DMS53 treated with DMSO at 0.1 percent for 48 hours (cell line): ENCODE measurements at regions not wholly inside any gene's neighbourhood (a gene's known extent, or its start where the extent isn't known, plus 50 kb on each side); places are given as distances from the start of the nearest gene placed in this dataset.

Experiments used
- DNase-seq: peaks from one replicate; lab custom pipeline; 2025; ENCODE audit not compliant: unreplicated experiment; lab: John Stamatoyannopoulos, UW

DNA sequence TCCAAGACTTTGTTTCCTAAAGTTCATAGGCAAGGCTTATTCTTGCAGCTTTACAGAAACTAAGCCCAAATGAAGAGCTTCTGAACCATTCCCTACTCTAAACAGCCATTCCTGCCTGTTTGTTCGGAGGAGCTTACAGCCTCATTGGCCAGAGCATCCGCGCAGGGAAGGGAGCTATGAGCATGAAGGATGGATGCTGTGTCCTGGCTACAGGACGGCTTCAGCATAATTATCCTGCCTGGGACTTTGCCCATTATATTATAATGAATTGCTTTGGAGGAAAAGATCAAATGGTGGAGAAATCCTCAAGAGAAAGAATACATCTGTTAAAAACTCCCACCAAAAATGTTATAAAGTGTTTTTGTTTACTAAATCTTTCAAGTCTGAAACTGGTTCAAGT is 378.2 kb upstream of the BTBD3 start:
- DNase-seq: no peak

DNA sequence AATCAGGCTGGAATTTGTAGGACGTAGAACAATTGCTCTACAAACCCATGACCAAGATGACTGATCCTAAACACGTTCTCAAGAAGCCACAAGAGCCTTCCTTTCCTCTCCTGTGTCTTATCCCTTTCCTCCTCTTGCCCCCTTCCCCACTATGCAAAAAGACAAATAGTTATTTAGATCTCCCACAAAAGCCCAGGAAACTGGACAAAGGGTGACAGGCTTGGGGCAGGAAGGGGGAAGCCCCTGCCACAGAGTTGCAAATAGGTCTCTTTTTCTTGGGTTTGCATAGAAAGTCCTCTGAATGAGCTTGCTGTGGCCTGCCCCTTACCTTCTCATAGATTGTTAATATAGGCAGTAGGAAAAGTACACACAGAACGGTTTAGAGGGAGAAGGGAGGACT is 377.1 kb upstream of the BTBD3 start:
- DNase-seq: no peak

DNA sequence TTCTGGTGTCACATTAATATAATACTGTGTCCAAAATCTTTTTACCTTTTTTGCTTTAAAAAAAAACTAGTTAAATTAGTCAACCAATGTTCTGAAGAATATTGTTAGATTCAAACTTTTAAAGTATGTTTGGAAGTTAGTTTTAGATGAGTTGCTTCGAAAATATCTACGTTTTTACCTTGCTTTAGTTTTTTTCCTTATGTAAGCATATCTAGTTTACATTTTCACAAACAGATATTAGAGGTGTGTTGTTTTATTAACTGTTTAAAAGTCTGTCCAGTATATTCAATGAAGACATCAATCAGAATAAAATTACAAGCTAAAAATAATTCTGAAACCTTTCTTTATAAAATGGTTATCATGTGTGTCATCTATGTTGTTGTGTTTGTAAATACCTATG is 375.0 kb upstream of the BTBD3 start:
- no peak for DNase-seq

DNA sequence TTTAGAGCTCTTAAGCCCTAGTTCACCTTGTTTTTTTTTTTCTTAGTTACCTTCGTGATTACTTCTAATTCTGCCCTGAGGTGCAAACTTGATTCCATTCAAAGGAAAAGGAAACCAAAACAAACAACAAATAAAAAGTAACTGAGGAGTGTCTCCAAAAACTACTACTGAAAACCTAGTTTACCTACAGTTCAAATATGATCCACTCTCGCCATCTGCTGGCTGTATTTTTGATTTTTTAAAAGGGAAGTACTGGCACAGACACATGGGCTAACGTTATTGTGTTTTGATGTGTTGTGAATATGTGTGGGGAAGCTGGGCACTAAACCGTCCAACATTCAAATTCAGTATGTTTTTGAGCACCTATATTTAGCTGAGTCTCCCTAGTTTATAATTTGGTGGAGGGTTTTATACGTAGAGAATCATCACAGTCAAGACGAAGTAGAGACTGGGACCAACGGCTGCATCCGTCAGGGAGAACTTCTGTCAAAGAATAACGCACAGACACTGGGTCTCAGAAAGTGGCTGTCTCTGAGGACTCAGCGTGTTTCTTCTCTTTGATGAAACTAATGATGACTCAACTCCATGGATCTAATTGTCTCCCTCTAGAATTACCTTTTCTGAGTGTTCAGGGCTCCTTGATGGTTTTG is 373.5 kb upstream of the BTBD3 start:
- peak; percentile 41 for DNase-seq

DNA sequence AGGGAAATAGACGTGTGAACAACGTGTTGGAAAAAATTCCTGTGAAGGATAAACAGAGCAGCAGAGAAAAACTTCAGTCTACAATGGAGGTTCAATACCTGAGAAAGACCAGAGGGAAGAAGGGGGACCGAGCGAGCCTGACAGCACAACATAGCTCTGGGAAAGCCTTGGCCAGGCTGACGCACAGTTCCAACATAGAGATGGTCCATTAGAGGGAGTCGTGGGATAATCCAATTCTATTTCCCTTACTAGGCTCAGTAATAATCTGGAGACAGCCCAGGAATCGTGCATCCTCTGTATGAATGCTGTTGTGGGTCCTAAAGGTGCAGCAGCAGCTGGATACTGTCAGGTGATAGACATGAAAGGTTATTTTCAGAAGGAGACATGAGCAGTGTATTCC is 370.8 kb upstream of the BTBD3 start:
- no peak for DNase-seq

DNA sequence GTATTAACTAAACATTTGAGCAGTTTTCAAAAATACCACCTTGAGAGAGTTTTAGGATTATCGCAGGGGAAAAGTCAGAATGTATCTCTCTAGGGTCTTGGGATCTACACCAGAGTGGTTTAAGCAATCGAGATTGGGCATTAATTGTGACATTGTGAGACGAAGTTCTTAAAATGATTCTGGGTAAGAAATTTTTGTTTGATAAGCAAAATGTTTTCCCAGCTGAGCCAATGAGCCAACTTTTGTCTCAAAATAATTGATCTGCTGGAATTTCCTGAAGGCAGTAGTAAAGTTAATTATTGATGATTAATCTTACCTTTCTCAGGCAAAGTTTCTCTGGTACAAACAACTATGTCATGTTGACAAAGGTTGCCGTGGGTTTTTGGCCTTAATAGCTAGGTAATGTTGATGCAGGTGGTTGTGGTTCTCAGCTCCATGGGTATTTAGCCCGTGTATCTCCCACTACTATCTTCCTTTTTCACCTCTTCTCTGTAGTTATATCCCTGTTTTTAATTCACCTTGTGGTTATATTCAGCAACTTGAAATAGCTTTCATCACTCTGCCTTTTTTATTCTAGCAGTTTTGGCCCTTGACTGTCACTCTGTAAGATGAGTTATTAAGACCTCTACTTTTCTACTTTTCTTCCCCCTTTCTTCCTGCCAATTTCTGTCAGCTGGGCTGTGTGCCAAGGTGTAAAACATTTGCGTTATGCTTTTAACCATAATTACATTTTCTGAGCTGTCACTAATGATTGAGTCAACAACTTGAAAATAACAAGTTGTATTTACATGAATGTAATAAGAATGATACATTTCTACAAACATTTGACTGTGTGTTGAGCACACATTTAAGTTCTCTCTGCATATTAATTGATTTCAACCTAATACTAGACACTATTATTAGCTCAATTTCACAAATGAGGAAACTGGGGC is 368.3 kb upstream of the BTBD3 start:
- DNase-seq: no peak

DNA sequence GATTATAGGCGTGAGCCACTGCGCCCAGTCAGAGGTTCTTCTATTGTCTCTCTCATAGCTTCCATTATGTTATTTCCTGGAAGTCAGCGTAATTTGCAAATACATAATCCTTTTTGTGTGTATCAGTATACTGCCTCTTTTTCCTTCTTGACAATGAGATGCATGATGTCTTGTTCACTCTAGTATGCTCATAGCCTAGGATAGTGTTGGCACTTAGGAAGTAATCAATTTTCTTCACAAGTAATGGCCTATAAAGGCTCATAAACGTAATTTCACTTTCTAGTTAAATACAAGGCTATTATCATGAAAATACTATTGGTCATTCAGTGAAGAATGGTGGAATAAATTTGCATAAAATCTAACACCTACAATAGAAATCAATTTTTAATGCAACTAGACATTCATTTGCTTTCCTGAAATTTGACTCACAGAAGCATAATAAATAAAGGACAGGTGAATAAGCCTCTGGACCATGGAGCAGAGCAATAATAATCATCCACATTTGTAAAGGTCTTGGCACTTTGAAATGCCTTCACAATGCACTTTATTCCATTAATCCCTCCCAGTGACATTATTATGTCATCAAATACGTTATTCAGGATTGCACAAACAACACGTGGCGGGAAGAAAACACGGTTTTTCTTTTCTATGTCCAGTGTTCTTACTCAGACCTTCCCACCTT is 366.9 kb upstream of the BTBD3 start:
- no peak for DNase-seq

DNA sequence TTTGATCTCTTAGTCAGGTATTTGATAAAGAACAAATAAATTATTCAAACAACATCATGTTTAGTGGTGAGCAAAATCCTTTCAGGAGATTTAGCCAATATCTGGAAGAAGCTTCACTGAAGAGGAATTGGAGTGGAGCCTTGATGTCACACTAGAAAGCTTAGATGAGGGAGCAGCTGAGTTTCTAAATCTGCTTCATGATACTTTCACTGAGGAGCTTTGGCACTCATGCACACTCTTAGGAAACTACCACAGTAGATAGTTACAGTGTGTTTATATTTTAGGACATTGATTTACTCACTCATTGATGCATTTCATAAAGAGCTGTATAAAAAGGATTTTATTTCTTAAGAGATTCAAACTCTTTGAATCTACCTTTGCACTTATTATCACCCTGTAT is 366.2 kb upstream of the BTBD3 start:
- no peak for DNase-seq

DNA sequence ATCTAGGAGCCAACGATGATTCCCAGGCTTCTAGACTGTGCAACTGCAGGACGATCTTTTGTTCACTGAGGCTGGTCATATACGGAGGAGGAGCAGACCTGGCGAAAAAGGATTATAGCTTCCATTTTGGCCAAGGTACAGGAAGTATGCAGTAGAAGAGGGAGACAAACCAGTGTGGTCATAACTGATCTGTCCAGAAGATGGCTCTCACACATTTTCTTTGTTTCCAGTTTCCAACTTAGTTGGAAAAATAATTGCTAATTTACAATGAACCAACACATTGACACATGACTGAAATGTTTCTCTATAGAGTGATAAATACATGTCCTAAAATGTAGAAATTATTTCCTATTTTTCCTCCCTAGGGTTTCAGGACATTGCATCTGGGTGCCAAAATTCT is 364.1 kb upstream of the BTBD3 start:
- DNase-seq: peak; percentile 22

DNA sequence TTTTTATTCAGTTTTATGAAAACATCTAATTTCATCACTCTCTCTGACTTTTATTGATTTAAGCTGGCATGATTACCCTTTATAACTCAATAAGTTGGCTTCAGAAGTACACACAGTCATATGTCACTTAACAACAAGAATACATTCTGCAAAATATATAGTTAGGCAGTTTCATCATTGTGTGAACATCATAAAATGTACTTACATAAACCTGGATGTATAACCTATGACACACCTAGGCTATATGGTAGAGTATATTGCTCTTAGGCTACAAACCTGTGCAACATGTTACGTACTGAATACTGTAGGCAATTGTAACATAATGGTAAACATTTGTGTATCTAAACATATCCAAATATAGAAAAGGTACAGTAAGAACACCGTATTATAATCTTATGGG is 362.2 kb upstream of the BTBD3 start:
- DNase-seq: no peak

DNA sequence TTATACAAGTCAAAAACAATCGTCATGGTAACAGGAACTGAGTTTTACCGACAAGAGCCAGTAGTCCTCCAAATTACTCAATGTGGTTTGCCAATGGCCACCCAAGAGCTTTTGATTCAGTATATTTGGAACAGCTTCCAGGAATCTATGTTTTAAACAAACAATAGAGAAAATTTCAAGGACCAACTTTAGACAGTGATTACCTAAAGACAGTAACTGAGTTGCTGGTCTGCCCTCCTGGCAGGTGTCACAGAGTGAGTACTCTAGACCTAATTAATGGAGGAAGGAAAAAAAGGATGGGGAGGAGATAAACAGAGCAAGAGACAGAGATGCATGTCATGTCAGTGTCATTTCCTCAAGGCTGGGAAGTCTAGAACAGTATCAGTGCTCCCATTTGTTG is 361.3 kb upstream of the BTBD3 start:
- no peak for DNase-seq

DNA sequence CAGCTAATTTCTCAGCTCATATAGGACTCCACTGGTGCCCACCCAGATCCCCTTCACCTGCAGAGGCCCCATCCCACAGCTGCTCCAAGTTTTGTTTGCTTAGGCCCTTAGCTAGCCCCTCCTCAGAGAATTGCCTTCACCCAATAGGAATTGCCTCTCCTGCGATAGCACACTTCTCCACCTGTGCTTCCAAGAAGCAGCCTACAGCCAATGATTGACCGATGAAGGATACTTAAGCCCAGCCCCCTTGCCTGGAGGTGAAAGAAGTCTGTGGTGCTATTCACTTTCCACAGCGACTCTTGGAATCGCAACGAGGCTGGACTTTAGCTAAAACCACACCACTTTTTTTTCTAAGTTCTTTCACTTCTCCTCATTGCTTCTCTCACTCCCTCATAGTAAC is 353.2 kb upstream of the BTBD3 start:
- no peak for DNase-seq

DNA sequence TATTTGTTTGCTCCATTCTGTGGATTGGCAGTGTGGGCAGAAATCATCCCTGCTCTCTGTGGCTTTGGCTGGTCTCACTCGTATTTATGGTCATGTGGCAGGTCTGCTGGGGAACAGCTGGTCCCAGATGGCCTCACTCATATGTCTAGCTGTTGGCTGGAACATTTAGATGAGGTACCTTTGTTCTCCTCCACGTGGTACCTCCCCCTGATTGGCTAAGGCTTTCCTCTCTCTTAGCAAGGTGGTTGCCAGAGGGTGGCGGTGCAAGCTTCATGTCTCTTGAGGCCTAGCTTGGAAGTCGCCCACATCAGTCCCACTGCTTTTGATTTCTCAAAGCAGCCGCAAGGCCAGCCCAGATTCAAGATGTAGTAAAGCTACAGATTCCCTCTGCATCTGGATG is 348.5 kb upstream of the BTBD3 start:
- DNase-seq: no peak

DNA sequence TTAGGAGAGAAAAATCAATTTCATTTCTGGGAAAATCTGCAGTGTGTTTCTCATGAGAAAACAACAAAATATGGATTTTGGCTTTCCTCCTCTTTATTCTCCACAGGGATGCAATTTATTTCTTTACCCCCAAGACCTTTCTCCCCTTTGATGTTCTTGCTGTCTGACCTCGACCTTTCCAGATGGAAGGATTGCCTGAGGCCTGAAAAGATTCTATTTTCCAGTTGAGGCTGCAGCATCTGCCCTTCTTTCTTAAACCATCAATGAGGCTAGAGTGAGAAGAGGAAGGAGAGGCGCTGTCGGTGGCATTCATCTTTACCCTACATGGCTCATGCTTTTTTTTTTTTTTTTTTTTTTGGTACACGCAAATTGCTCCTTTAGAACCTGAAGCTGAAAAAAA is 344.2 kb upstream of the BTBD3 start:
- DNase-seq: no peak

DNA sequence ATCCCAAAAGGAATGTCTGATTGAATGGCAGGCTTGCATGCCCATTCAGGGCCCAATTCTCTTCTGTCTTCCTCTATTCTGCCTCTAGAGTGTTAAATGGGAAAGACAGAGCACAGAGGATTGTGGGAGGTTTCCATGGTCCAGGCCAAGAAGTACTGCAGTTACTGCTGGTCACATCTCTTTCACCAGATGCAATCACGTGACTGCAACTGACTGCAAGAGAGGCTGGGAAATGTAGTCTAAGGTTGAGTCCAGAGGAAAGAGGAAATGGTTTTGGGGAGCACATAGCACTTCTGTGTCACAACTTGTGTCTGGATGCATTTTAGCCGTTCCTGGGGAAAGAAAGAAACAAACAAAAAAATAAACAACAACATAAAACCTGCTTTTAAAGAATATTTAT is 336.4 kb upstream of the BTBD3 start:
- no peak for DNase-seq

DNA sequence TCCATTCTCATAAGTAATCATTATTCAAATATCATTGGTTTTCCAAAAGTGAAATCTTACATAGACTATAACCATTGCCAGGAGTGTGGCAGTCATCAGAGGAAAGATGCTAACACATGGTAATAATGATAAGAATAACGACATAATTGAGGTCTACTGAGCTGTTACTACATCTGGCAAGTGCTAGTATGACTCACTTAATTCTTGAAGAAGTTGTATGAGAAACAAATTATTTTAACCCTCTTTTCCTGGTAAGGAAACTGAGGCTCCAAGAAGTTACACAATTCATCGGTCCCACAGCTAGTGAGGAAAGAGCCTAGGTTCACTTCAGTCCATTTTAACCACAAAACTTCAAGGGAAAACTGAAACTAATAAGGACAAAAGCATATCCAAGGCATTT is 335.6 kb upstream of the BTBD3 start:
- DNase-seq: no peak

DNA sequence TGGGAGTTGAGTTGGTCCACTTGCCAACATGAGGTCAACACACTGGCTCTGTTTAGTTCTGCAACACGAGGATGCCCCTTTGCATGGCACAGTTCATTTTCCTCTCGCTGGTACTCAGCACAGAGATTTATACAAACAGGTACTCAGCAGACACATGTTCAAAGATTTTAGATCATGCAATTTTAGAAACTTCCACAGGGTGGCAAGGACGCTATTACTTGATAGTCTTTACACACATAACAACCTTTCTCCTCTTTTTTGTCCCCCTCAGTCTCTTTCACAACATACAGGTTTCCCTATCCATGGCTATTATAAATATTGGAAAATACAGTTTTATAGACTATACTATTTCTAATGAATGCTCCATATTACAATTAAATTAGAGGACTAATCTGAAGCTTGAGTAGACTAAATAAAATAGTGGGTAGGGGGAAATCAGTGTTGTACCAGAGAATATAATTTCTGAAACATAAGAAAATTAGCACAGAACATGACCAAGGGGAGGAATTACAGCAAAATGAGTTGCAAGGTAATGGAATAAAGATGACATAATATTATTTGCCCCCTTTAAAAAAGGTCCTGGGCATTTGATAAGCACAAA is 331.8 kb upstream of the BTBD3 start:
- peak; percentile 30 for DNase-seq

DNA sequence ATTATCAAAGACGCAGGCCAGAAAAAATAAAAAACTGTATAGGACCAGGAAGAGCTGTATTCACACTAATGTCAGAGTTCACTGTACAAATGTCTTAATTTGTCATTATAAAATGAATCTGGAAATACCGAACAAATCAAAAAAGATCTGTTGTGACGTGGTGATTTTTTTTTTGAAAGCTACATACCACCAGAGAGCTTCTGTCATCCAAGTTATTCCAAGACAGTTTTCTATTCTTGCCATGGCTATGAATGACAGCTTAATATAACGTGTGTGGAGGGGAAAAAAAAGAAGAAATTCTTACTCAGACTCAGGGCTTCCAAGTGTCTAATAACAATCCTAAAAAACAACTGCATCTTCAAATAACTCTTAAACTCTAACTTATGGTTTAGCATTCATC is 328.8 kb upstream of the BTBD3 start:
- DNase-seq: no peak

DNA sequence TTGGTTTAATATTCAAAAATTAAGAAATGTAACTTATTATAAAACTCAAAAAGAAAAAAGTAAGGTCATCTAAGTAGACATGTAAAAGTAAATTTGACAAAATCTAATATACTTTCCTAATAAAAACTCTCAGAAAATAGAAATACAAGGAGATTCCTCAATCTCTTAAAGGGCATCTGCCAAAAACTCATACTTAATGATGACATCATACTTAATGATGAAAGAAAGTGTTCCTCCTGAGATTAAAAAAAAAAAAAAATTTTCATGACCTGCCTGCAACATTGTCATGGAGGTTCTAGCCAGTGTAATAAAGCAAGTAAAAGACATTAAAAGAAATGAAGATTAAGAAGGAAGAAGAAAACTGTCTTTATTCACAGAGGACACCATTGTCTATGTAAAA is 325.7 kb upstream of the BTBD3 start:
- no peak for DNase-seq

DNA sequence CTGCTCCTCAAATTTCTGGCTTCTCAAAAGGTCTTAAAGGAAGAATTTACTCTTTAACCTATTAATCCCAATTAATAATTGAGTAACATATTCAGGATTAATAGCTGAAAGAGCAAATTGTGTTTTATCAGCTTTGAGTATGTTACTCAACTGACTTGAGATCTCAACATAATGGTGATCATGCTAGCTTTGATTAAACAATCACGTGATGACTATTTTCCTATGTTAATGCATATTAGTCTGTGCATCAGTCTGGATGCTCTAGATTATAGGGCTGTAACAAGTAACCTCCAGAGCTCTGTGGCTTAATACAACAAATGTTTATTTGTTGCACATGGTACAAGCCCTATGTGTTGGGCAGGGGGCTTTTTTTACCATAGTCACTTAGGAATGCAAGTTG is 313.4 kb upstream of the BTBD3 start:
- DNase-seq: no peak

DNA sequence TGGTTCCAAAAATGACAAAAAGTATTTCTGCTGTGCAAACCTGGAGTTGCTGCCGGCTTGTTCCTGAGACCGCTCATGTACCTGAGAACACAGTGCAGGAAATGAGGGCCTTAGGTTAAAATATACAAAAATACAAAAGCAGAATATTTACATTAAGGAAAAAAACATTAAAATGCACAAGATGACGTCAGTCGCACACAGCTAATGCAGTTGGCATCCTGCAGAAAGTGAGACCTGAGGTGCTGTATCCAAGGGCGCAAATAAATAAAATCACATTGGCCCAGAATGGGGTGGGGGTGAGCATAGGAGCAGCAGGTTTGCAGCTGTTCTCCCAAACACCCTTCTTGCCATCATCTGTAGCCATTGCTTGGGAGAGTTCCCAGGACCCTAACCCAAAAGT is 310.6 kb upstream of the BTBD3 start:
- DNase-seq: no peak

DNA sequence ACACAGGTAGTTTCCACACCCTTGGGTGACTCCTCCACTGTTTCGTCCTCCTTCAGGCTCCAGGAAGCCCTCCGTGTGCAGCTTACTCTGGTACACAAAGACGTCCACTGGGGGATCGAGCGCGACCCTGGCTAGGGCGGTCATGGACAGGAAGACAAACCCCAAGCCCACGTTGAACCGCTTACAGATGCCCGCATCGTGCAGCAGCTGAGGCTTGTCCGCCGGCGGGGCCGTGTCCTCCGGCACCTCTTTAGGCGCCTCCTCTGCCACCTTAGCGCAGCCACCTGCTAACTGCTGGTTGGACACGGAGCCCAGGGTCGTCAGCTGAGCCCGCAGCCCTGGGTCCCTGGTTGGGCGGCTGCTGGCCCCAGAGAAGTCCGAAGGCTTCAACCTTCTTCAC is 309.0 kb upstream of the BTBD3 start:
- DNase-seq: no peak
